Inferior parietal cortex (tissue), 1 donor: ENCODE measurements at regions not wholly inside any gene's neighbourhood (a gene's known extent, or its start where the extent isn't known, plus 50 kb on each side); places are given as distances from the start of the nearest gene placed in this dataset.
"Not testable (repeated sequence)": the region's sequence is repeated elsewhere in the genome, so short reads cannot be mapped to it uniquely, and the experiment has no call there.

Experiments used
- DNase-seq: peaks from one replicate; pipeline ENCODE4 v3.0.0-alpha.2; 2016; ENCODE audit errors: extremely low spot score

GRCh38 chr1:166390366-166391033 is 223.7 kb upstream of the FAM78B start:
- DNase-seq: no peak

- DNase-seq: no peak
These were observed 224.7 kb upstream of the FAM78B start for GRCh38 chr1:166391279-166392066.

GRCh38 chr1:166395729-166396128 is 228.9 kb upstream of the FAM78B start:
- DNase-seq: no peak

- DNase-seq: not testable (repeated sequence)
These were observed 242.7 kb upstream of the FAM78B start for GRCh38 chr1:166409253-166410082.

GRCh38 chr1:166410083-166410385 is 243.2 kb upstream of the FAM78B start:
- no peak for DNase-seq

GRCh38 chr1:166416831-166417230 is 250.0 kb upstream of the FAM78B start:
- DNase-seq: not testable (repeated sequence)

- no peak for DNase-seq
These were observed 251.6 kb upstream of the FAM78B start for GRCh38 chr1:166418344-166418933.

GRCh38 chr1:166422586-166422985 is 255.8 kb upstream of the FAM78B start:
- DNase-seq: not testable (repeated sequence)

- no peak for DNase-seq
These were observed 265.9 kb upstream of the FAM78B start for GRCh38 chr1:166432655-166433054.

- DNase-seq: peak; percentile 50
These were observed 266.9 kb upstream of the FAM78B start for GRCh38 chr1:166433404-166434304.

GRCh38 chr1:166457700-166458099 is 290.9 kb upstream of the FAM78B start:
- no peak for DNase-seq

- DNase-seq: no peak
These were observed 297.5 kb upstream of the FAM78B start for GRCh38 chr1:166464333-166464732.

- no peak for DNase-seq
These were observed 303.2 kb upstream of the FAM78B start for GRCh38 chr1:166470014-166470413.

- DNase-seq: no peak
These were observed 303.6 kb upstream of the FAM78B start for GRCh38 chr1:166470441-166470840.

GRCh38 chr1:166471359-166471758 is 304.6 kb upstream of the FAM78B start:
- DNase-seq: no peak

- peak; percentile 83 for DNase-seq
These were observed 312.3 kb upstream of the FAM78B start for GRCh38 chr1:166479052-166479631.

GRCh38 chr1:166484471-166484870 is 317.7 kb upstream of the FAM78B start:
- DNase-seq: no peak

- DNase-seq: no peak
These were observed 318.1 kb upstream of the FAM78B start for GRCh38 chr1:166484871-166485270.

GRCh38 chr1:166485620-166486019 is 318.8 kb upstream of the FAM78B start:
- DNase-seq: no peak

GRCh38 chr1:166488327-166488726 is 321.5 kb upstream of the FAM78B start:
- no peak for DNase-seq

- DNase-seq: no peak
These were observed 322.5 kb upstream of the FAM78B start for GRCh38 chr1:166489356-166489669.
